Lung microvascular endothelial cell (primary cell): ENCODE measurements at regions not wholly inside any gene's neighbourhood (a gene's known extent, or its start where the extent isn't known, plus 50 kb on each side); places are given as distances from the start of the nearest gene placed in this dataset.

Experiments used
- DNase-seq, 2 donors: peaks; one replicate each; pipeline versions ENCODE4 v3.0.0 to v3.0.0-alpha.2; 2010; ENCODE audit warnings: low read depth in 2 of 2

GRCh38 chr4:38310446-38311043, 350.3 kb downstream of the PTTG2 start:
- no peak for DNase-seq

GRCh38 chr4:38311495-38312126, 351.4 kb downstream of the PTTG2 start:
- no peak for DNase-seq

- no peak for DNase-seq
These were observed 350.8 kb upstream of the KLF3 start for GRCh38 chr4:38313175-38313574.

- peak in 1 of 2 donors; percentile 46 for DNase-seq
These were observed 349.9 kb upstream of the KLF3 start for GRCh38 chr4:38313999-38314561.

GRCh38 chr4:38314663-38315062, 349.3 kb upstream of the KLF3 start:
- no peak for DNase-seq

- no peak for DNase-seq
These were observed 348.7 kb upstream of the KLF3 start for GRCh38 chr4:38315286-38315685.

GRCh38 chr4:38316045-38316444, 348.0 kb upstream of the KLF3 start:
- no peak for DNase-seq

GRCh38 chr4:38317041-38317674, 346.8 kb upstream of the KLF3 start:
- DNase-seq, result no peak

- DNase-seq, result peak; percentile 78 to 92
These were observed 345.1 kb upstream of the KLF3 start for GRCh38 chr4:38318737-38319455.

GRCh38 chr4:38319456-38320342, 344.3 kb upstream of the KLF3 start:
- peak; percentile 88 to 95 for DNase-seq

- DNase-seq, result no peak
These were observed 343.7 kb upstream of the KLF3 start for GRCh38 chr4:38320343-38320695.

- no peak for DNase-seq
These were observed 343.2 kb upstream of the KLF3 start for GRCh38 chr4:38320833-38321232.

- DNase-seq, result peak; percentile 25 to 42
These were observed 341.3 kb upstream of the KLF3 start for GRCh38 chr4:38322714-38323113.

- DNase-seq, result no peak
These were observed 340.8 kb upstream of the KLF3 start for GRCh38 chr4:38323141-38323641.

GRCh38 chr4:38324861-38325628, 339.0 kb upstream of the KLF3 start:
- no peak for DNase-seq

- DNase-seq, result no peak
These were observed 338.4 kb upstream of the KLF3 start for GRCh38 chr4:38325629-38325913.

- DNase-seq, result no peak
These were observed 337.5 kb upstream of the KLF3 start for GRCh38 chr4:38326499-38326898.

- no peak for DNase-seq
These were observed 336.8 kb upstream of the KLF3 start for GRCh38 chr4:38327174-38327573.

- DNase-seq, result no peak
These were observed 334.8 kb upstream of the KLF3 start for GRCh38 chr4:38328989-38329729.

GRCh38 chr4:38330321-38330720, 333.7 kb upstream of the KLF3 start:
- no peak for DNase-seq
